Retinal pigment epithelial cell (primary cell): ENCODE measurements at regions not wholly inside any gene's neighbourhood (a gene's known extent, or its start where the extent isn't known, plus 50 kb on each side); places are given as distances from the start of the nearest gene placed in this dataset.

Source experiments
- DNase-seq: peaks from one replicate; pipeline ENCODE4 v3.0.0-alpha.2; 2010; ENCODE audit warnings: low read depth
- H3K4me3 ChIP-seq: 2 replicates; pipeline ENCODE4 v1.5.1; 2011; ENCODE audit warnings: mild to moderate bottlenecking, low read length, control low read depth, moderate library complexity
- TF ChIP-seq, protein P1 (sequence below): conservative IDR thresholded peaks from 2 replicates; pipeline ENCODE4 v1.5.1; 2011; ENCODE audit warnings: low read depth, low read length, control low read depth, inconsistent platforms

DNA sequence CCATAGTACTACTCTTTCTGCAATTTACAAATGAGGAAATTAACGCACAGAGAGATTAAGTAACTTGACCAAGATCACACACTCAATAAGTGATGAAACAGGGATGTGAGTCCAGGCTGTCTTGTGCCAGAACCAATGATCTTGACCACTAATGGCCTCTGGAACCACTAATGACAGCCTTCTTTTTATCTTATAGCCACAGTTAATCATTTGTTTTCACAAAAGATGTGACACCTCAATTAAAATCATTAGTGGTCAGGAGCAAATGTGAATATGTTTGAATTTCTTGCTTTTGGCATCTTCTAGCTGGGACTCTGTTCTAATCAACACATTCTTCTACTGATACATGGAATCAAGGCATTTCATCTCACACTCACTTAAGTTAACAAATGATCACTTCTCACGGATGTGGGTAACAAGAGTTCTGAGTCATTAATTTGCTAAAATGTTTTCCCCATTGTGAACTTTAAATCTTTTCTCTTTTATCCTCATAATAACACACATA, 102.7 kb upstream of the CD180 start:
- TF ChIP-seq, protein P1, sequence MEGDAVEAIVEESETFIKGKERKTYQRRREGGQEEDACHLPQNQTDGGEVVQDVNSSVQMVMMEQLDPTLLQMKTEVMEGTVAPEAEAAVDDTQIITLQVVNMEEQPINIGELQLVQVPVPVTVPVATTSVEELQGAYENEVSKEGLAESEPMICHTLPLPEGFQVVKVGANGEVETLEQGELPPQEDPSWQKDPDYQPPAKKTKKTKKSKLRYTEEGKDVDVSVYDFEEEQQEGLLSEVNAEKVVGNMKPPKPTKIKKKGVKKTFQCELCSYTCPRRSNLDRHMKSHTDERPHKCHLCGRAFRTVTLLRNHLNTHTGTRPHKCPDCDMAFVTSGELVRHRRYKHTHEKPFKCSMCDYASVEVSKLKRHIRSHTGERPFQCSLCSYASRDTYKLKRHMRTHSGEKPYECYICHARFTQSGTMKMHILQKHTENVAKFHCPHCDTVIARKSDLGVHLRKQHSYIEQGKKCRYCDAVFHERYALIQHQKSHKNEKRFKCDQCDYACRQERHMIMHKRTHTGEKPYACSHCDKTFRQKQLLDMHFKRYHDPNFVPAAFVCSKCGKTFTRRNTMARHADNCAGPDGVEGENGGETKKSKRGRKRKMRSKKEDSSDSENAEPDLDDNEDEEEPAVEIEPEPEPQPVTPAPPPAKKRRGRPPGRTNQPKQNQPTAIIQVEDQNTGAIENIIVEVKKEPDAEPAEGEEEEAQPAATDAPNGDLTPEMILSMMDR, result no peak
- H3K4me3 ChIP-seq, result no peak overlapping the region
- no peak for DNase-seq

DNA sequence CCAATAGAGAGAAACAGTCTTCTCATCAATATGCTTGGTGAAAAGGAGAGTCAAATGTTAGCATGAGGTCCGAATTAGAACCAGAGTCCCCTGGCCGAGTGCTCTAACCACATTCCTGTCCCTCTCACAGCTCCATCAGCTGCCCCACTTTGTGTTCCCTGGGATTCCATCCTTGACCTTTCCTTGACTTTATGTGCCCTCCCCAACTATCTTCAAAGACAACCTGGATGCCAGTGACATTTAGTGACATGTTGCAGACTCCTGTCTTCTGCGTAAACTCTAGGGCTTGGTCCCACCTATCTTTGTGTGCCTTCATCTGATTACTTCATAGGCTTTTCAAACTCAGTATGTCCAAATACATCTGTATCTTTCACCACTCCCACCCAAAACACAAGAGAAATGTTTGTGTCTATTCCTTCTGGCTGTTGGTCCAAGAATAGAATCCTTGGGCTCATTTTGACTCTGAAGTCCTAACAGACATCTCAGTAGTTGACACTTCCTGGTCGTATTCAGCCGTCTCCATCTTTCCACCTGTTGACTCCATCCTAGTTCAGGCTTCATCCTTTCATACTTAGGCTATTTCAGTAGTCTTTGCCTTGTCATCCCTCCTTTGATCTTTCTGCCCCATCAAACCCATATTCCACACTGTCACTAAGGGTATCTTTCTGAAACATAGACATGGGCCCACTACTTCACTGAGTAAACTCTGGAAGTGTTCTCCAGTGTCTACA, 101.4 kb upstream of the CD180 start:
- H3K4me3 ChIP-seq, result no peak overlapping the region
- no peak for DNase-seq
- TF ChIP-seq, protein P1, result no peak

DNA sequence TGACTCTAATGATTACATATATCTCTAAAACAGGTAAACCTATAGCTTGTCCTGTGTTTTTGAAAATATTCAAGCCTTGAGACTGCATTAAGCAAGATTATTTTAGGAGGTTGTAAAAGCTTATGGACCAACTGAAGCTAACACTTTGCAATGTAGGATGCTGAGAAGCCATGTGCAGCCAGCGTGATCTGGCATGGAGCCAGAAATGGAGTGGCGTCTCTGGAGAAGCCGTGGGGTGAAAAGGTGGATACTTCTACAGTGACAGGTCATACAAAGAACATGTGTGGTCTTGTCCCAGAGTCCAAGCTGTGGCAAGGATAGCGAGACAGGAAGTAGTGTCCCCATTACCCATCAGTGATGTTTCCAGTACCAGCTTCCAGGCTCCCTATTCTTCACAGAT, 100.8 kb upstream of the CD180 start:
- TF ChIP-seq, protein P1, result no peak
- H3K4me3 ChIP-seq, result no peak overlapping the region
- no peak for DNase-seq

DNA sequence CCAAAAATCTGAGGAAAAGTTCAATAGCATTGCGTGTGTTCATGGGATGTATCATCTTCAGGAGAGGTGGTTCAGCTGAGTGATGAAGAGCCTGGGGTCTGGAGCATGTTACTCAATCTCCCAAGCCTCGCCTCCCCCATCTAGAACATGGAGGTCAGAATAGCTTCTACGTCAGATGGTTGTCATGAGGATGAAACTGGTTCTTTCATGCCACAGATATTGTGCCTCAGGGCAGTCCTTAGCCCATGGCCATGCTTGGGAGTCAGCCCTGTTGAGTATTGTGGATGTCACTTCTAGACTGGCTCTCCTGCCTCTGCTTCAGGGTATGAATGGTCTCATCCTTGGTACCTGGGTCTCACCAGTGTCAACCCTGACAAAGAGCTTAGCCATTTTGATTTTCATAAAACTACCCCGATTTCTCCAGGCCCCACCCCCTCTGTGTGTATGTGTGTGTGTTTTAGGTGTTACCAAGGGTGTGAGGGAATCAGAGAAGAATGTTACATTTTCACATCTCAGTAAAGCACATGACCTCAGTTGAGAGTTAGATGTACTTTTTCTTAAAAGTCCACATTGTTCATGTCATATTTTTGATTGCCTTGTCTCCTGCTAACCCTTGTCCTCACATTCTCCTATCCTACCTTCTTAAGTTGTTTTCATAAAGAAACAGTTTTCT, 97.8 kb upstream of the CD180 start:
- no peak overlapping the region for H3K4me3 ChIP-seq
- DNase-seq, result no peak
- TF ChIP-seq, protein P1, result no peak

DNA sequence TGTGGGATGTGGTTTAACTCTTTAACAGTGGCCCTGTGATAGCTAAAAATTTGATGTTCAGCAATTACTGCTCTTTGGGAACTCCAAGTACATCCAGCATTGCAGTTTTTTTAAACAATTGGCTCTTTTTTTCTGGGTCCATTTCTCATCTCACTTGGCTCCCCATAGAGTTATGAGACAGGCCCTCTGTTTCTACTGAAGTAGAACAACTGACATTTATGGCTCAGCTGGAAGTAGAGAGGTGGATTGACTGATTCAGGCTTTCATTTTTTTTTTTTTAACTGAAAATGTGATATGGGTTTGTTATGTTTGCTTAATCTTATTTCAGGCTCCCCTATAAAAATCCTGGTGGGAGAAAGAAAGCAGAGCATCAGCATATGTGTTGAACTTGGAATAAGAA, 96.6 kb upstream of the CD180 start:
- TF ChIP-seq, protein P1, result no peak
- no peak for DNase-seq
- H3K4me3 ChIP-seq, result no peak overlapping the region

DNA sequence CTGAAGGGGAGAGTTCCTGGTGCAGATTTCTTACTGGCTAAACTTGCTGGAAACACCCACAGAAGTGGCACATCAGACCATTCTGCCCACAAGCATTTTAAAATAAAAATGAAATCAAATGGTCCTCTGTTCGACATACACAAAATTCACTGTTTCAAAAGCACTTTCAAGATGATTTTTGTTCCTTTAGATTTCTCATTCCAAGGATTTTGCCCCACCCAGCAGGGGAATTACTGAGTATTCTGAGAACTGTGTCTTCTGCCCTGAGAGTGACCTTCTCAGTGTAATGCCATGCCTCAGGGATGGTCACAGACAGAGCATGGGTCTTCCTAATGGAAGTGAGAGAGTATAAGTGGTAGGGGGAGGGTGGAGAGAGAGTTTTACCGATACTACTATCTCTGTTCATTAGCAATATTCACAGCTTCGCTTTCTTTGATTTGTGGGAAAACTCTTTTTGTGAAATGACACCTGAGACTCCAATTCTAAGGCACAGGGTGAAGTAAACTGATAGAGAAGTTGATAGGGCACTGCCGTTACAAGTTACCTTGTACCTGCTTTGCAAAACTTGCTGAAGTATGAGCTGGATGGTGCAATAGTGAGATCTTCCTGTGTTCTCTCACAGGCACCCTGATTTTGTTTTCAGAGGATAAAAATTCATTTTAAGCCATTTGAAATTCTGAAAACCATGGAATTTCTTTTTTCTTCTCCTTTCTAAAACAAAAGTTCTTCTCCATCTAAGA, 95.8 kb upstream of the CD180 start:
- TF ChIP-seq, protein P1, result no peak
- H3K4me3 ChIP-seq, result no peak overlapping the region
- no peak for DNase-seq
